Pancreas (tissue), 10 donors: ENCODE measurements at regions not wholly inside any gene's neighbourhood (a gene's known extent, or its start where the extent isn't known, plus 50 kb on each side); places are given as distances from the start of the nearest gene placed in this dataset.

ENCODE experiments used
- ATAC-seq, 4 donors: fragments of 200-7000 bp; cut with Tn5 transposase; one replicate each; pipeline versions ENCODE4 v1.8.0 to v1.9.1; 2020; ENCODE audit warnings: mild to moderate bottlenecking in 4 of 4, moderate library complexity in 4 of 4
- DNase-seq, 6 donors: peaks; one replicate each; pipeline ENCODE4 v3.0.0-alpha.2; 2020
- FAIRE-seq: peaks from 2 replicates; lab custom pipeline; 2012; peaks lifted over from hg19 to GRCh38; lab: Jason Lieb, UNC
- H3K27ac ChIP-seq, 4 donors: fragments of 200-600 bp; sonication (generic); 1 replicate in 3 of 4; 2 replicates in 1 of 4; pipeline versions ENCODE4 v1.5.0 to v1.8.0; 2020
- H3K27me3 ChIP-seq, 4 donors: fragments of 200-600 bp; one replicate each; pipeline ENCODE4 v1.8.0; 2021
- H3K36me3 ChIP-seq, 3 donors: fragments of 200-600 bp; sonication (generic) in 1 of 3; one replicate each; pipeline versions ENCODE4 v1.5.0 to v1.8.0; 2020 to 2021
- H3K4me1 ChIP-seq, 3 donors: fragments of 200-600 bp; one replicate each; pipeline ENCODE4 v1.8.0; 2021
- H3K4me3 ChIP-seq, 4 donors: fragments of 200-600 bp; sonication (generic) in 2 of 4; one replicate each; pipeline versions ENCODE4 v1.5.0 to v1.8.0; 2020 to 2021
- H3K9me3 ChIP-seq, 4 donors: fragments of 200-600 bp; one replicate each; pipeline ENCODE4 v1.8.0; 2021
- WGBS, 2 donors: extraction: QIAGEN DNeasy Blood & Tissue Kit; methylation state at CpG; one replicate each; pipeline ENCODE4 v1.1.7; 2013; 5-methylcytosine and 5-hydroxymethylcytosine counted together
- intact Hi-C, 3 donors: fragments of 100-400 bp; cut with DNase I; formaldehyde crosslinking; loops; one replicate each; pipeline versions ENCODE4 v1.11.1 to v1.14.2; 2022
- TF ChIP-seq, protein P1 (sequence below), 4 donors: fragments of 200-600 bp; sonication (generic) in 3 of 4; IDR thresholded peaks; one replicate each; pipeline versions ENCODE4 v1.5.0 to v1.8.0; 2021; ENCODE audit warnings: antibody characterized with exemption in 4 of 4
- donor health status: healthy with polysubstance abuse.
- donor health status: DM: no; HTN: no; CAD: no; lungs with moderate emphysema.
- donor health status: DM: no; HTN: no; CAD: no.
- donor health status: control.
- donor health status: control.
- donor health status: Bipolar disorder and iron deficiency.
- donor health status: DM: yes; HTN: yes; CAD: no.
- donor health status: DM: no; HTN: no; CAD: no.
- donor health status: DM: no; HTN: no; CAD: no.
- donor health status: DM: yes; HTN: yes; CAD: no.

- no peaks in the 10 kb centered on the region for H3K9me3 ChIP-seq
- H3K4me1 ChIP-seq: peaks cover 0 to 3% (median 0%) of the 10 kb centered on the region in 3 donors
- TF ChIP-seq, protein P1, sequence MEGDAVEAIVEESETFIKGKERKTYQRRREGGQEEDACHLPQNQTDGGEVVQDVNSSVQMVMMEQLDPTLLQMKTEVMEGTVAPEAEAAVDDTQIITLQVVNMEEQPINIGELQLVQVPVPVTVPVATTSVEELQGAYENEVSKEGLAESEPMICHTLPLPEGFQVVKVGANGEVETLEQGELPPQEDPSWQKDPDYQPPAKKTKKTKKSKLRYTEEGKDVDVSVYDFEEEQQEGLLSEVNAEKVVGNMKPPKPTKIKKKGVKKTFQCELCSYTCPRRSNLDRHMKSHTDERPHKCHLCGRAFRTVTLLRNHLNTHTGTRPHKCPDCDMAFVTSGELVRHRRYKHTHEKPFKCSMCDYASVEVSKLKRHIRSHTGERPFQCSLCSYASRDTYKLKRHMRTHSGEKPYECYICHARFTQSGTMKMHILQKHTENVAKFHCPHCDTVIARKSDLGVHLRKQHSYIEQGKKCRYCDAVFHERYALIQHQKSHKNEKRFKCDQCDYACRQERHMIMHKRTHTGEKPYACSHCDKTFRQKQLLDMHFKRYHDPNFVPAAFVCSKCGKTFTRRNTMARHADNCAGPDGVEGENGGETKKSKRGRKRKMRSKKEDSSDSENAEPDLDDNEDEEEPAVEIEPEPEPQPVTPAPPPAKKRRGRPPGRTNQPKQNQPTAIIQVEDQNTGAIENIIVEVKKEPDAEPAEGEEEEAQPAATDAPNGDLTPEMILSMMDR (IDR thresholded peaks at IDR 0.05): peak in 2 of 4 donors; percentile 17 to 29
- FAIRE-seq (no peak), ATAC-seq (peak in 2 of 4 donors; percentile 47 to 70), DNase-seq (peak in 1 of 6 donors; percentile 17)
- 50 to 60% methylated on average over 3 of the region's 3 CpGs for WGBS, 2 donors
- no peak overlapping the region for H3K4me3 ChIP-seq
- H3K27ac ChIP-seq: no peak overlapping the region
- H3K27me3 ChIP-seq: peaks cover 0 to 5% (median 0%) of the 10 kb centered on the region in 4 donors
- no peaks in the 10 kb centered on the region for H3K36me3 ChIP-seq
- intact Hi-C loops: no loop called here
These were observed 135.0 kb upstream of the TENT5D start for GRCh38 chrX:80285131-80285773.

DNA sequence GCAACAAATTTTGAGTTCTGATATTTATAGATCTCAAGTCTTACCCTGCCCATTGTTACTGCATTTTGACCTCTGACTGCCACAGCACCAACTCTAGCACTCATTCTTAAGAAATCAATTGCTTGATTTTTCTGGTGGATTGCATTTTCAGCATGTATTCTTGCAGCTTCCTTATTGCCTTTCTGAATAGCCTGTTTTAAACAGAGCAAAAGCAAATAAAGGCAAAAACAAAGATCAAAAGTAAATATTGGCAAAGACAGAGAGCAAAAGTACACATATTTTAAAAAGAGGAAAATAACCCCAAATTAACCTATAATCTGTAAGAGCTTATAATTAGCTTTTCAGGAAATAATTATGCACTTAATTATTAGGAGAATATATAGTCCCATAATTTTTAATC lies 129.4 kb upstream of the TENT5D start:
- TF ChIP-seq, protein P1 (IDR thresholded peaks at IDR 0.05): no peak
- Histone ChIP-seq H3K4me1 (no peaks in the 10 kb centered on the region), H3K9me3 (no peaks in the 10 kb centered on the region), H3K27ac (no peak overlapping the region), H3K36me3 (no peaks in the 10 kb centered on the region), H3K4me3 (no peak overlapping the region), H3K27me3 (peaks cover 0 to 5% (median 2%) of the 10 kb centered on the region in 4 donors)
- DNase-seq: no peak
- peak; percentile 76 for FAIRE-seq
- ATAC-seq: no peak
- intact Hi-C loops: no loop called here

DNA sequence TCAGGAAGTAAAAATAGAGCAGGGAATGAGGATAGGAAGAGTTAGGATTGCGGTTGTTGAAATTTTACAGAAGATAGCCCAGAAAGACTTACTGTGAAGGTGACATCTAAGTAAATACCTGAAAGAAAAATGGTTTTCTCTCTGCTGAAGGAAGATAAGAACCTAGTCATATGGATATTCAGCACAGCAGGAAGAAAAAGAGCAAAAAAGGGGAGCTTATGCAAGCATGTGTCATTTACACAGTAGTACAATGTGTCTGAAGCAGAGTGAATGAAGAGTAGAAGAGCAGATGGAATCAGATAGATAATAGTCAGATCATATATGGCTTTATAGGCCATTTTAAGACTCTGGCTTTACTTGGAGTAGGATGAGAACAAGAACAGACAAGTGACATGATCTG lies 126.9 kb upstream of the TENT5D start:
- ATAC-seq: no peak
- intact Hi-C loops: no loop called here
- FAIRE-seq: no peak
- H3K4me1 ChIP-seq: no peaks in the 10 kb centered on the region
- H3K9me3 ChIP-seq: no peaks in the 10 kb centered on the region
- no peak overlapping the region for H3K27ac ChIP-seq
- no peak overlapping the region for H3K4me3 ChIP-seq
- DNase-seq: no peak
- TF ChIP-seq, protein P1 (IDR thresholded peaks at IDR 0.05): no peak
- no peaks in the 10 kb centered on the region for H3K36me3 ChIP-seq
- 85 to 87% methylated on average over 1 of the region's 1 CpG for WGBS, 2 donors
- H3K27me3 ChIP-seq: peaks cover 0 to 5% (median 2%) of the 10 kb centered on the region in 4 donors

- no peaks in the 10 kb centered on the region for H3K4me1 ChIP-seq
- H3K9me3 ChIP-seq: no peaks in the 10 kb centered on the region
- intact Hi-C loops: no loop called here
- DNase-seq (no peak), FAIRE-seq (no peak), ATAC-seq (no peak)
- TF ChIP-seq, protein P1 (IDR thresholded peaks at IDR 0.05): no peak
- H3K4me3 ChIP-seq: no peak overlapping the region
- WGBS, 2 donors: 52 to 74% methylated on average over 1 of the region's 1 CpG
- no peaks in the 10 kb centered on the region for H3K27me3 ChIP-seq
- no peaks in the 10 kb centered on the region for H3K36me3 ChIP-seq
- H3K27ac ChIP-seq: no peak overlapping the region
These were observed 114.2 kb upstream of the TENT5D start for GRCh38 chrX:80306007-80306406.

DNA sequence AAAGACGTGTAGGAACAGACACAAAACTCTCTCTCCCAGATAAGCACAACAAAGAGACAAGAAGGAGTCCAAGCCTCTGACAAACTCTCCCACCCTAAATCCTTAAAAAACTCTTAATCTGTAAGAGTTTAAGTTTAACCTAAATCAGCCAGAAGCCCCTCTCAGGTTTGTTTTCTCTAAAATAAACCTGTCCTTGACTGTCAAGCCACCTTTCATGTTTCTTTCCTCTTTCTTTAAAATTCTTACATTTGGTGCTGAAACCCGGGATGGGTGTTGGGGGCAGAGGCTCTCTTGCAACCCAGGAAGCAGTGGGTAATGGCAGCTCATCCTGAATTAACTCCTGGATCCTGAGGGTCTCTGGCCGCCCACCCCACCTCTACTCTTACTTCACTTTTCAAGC lies 107.8 kb upstream of the TENT5D start:
- Histone ChIP-seq H3K27me3 (peaks cover 0 to 5% (median 0%) of the 10 kb centered on the region in 4 donors), H3K4me1 (no peaks in the 10 kb centered on the region), H3K4me3 (no peak overlapping the region), H3K9me3 (no peaks in the 10 kb centered on the region), H3K27ac (no peak overlapping the region), H3K36me3 (no peaks in the 10 kb centered on the region)
- FAIRE-seq (no peak), DNase-seq (no peak), ATAC-seq (no peak)
- intact Hi-C loops: no loop called here
- TF ChIP-seq, protein P1 (IDR thresholded peaks at IDR 0.05): no peak
- WGBS, 2 donors: 35 to 61% methylated on average over 3 of the region's 3 CpGs
